A673 (cell line): ENCODE measurements at regions not wholly inside any gene's neighbourhood (a gene's known extent, or its start where the extent isn't known, plus 50 kb on each side); places are given as distances from the start of the nearest gene placed in this dataset.

Experiments
- BruUV-seq: library from RNA; stranded (reverse); fragments of 400-500 nt; replicated peaks from 2 replicates; lab custom pipeline; 2021; lab: Mats Ljungman, UMichigan
- CTCF ChIA-PET: fragments of 300-600 bp; sonication (Branson Sonifier 250); formaldehyde crosslinking; loops from one replicate; lab custom pipeline; 2022; ENCODE audit warnings: antibody characterized with exemption; lab: Charles Lee
- POLR2A ChIA-PET: fragments of 300-600 bp; sonication (Branson Sonifier 250); formaldehyde crosslinking; loops from one replicate; lab custom pipeline; 2022; ENCODE audit warnings: antibody characterized with exemption; ENCODE audit not compliant: low non-redundant PET; lab: Charles Lee
- DNase-seq: peaks from one replicate; pipeline ENCODE4 v3.0.0-alpha.2; 2015; ENCODE audit warnings: low spot score
- H3K27ac ChIP-seq: fragments of 200-600 bp; sonication (generic); 2 replicates; pipeline ENCODE4 v1.5.1; 2016; ENCODE audit warnings: mixed run types, low read depth, mild to moderate bottlenecking, mixed read lengths, antibody characterized with exemption, low read length; ENCODE audit not compliant: poor library complexity, severe bottlenecking
- H3K27me3 ChIP-seq: fragments of 200-600 bp; sonication (generic); replicated peaks from 2 replicates; pipeline ENCODE4 v1.6.1; 2017; ENCODE audit warnings: mixed run types, low read depth, mild to moderate bottlenecking, mixed read lengths, antibody characterized with exemption, low read length; ENCODE audit not compliant: insufficient read depth, poor library complexity
- H3K36me3 ChIP-seq: fragments of 200-600 bp; sonication (generic); 2 replicates; pipeline ENCODE4 v1.6.1; 2016; ENCODE audit warnings: mixed run types, mild to moderate bottlenecking, mixed read lengths, antibody characterized with exemption, low read length; ENCODE audit not compliant: insufficient read depth, poor library complexity, severe bottlenecking
- H3K4me1 ChIP-seq: fragments of 200-600 bp; sonication (generic); 2 replicates; pipeline ENCODE4 v1.6.1; 2017; ENCODE audit warnings: mixed run types, mild to moderate bottlenecking, mixed read lengths, antibody characterized with exemption, low read length; ENCODE audit not compliant: insufficient read depth, poor library complexity, severe bottlenecking
- H3K4me3 ChIP-seq: fragments of 200-600 bp; sonication (generic); 2 replicates; pipeline ENCODE4 v1.5.1; 2016; ENCODE audit warnings: low read depth, mixed run types, mild to moderate bottlenecking, mixed read lengths, low read length; ENCODE audit not compliant: poor library complexity, severe bottlenecking
- H3K9me3 ChIP-seq: fragments of 200-600 bp; sonication (generic); 2 replicates; pipeline ENCODE4 v1.6.1; 2016; ENCODE audit warnings: mixed run types, low read depth, mild to moderate bottlenecking, mixed read lengths, antibody characterized with exemption, low read length; ENCODE audit not compliant: poor library complexity, severe bottlenecking
- CTCF ChIP-seq: fragments of 300-800, 200-600 bp; sonication (generic); conservative IDR thresholded peaks from 2 replicates; pipeline ENCODE4 v1.5.1; 2017; ENCODE audit warnings: low read depth, mild to moderate bottlenecking, antibody characterized with exemption, low read length, moderate library complexity, mixed read lengths
- EZH2 ChIP-seq: fragments of 200-600 bp; sonication (generic); IDR thresholded peaks from 2 replicates; pipeline ENCODE4 v1.6.1; 2017; ENCODE audit warnings: borderline replicate concordance, low read depth, mild to moderate bottlenecking, mixed read lengths, antibody characterized with exemption, low read length; ENCODE audit not compliant: poor library complexity, severe bottlenecking
- intact Hi-C: fragments of 100-400 bp; cut with micrococcal nuclease; formaldehyde crosslinking; loops from one replicate; pipeline ENCODE4 v1.10.0; 2022; ENCODE audit not compliant: unreplicated experiment

DNA sequence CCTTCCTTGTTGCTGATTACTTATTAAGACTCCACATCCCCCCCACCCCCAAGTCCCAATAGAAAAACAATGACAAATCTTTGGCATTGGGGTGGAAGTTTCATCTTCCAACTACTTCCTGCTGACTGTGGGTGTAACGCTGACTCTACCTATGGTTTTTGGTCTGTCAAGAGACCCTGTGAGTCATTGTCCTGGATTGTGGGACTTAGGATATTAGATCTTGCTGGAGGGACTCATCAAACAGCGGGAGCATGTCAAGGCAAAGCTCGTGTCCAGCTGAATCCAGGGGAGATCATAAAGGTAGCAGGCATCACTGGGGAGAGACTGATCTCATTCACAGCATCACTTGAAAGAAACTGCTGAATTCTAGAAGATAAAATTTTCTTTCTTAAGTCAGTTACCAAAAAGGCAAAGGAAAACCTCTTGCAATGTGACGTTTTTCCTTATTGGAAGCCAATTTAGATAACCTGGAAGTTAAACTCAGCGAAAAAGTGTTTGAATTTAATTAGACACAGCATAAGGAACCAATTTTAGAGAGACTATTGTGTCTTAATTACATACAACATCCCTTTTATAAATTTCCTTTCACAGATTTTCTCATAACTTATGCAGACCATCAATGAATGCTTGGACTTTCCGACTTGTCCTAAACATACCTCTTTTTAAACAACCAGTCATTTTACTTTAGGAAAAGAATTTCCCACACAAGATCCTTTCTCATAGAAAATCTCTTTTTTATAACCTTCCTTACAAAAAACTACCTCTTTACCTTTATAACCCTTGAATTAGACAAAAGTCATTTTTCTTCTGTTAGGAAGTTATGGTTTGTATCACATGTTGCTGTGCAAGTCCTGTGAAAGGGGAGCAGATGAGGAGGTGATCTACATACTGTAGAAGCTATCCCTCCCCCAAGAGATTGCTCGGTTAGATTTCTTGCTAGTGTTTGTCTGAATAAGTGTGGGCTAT, 94.6 kb upstream of the SCAF11 start:
- ChIA-PET POLR2A (no interaction called here), CTCF (no interaction called here)
- peaks cover 19% of the 10 kb centered on the region for H3K9me3 ChIP-seq
- no peak overlapping the region for H3K27ac ChIP-seq
- TF ChIP-seq CTCF: no peak
- TF ChIP-seq EZH2: no peak
- BruUV-seq: no TSS peak
- no peaks in the 10 kb centered on the region for H3K4me1 ChIP-seq
- H3K4me3 ChIP-seq: no peak overlapping the region
- DNase-seq: no peak
- no peaks in the 10 kb centered on the region for H3K36me3 ChIP-seq
- intact Hi-C loops: no loop called here
- no peaks in the 10 kb centered on the region for H3K27me3 ChIP-seq

DNA sequence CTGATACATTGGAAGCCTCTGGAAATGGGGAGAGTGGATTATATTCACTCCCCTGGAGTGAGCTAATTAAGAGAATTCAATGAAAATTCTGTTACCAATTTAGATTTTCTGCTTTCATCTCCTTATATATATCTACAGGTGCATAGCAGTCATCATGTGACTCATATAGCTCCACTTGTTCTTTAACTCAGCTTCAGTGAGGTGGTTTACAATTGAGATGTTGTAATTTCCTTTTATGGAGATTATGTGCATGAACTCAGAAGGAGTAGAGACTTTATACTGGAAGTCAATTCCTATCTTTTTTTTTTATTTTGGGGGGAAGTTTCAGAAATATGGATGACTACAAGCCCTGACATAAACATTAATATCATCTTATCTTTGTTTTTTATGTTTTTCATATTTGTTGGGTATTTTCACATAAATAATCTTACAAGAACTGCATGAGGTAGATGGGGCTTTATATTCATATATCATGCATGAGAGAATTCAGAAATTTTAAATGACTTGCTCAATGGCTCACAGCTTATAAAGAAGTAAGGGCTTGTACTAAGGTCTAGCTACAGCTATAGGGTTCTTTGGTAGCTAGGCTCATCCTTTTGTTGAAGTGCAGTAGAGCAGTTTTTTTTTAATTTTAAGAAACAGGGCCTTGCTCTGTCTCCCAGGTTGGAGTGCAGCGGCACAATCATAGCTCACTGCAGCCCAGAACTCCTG, 92.3 kb upstream of the SCAF11 start:
- H3K4me1 ChIP-seq: no peaks in the 10 kb centered on the region
- H3K27ac ChIP-seq: no peak overlapping the region
- TF ChIP-seq CTCF (no peak), EZH2 (no peak)
- H3K9me3 ChIP-seq: peaks cover 19% of the 10 kb centered on the region
- no peak overlapping the region for H3K4me3 ChIP-seq
- intact Hi-C loops: no loop called here
- BruUV-seq: no TSS peak
- no peaks in the 10 kb centered on the region for H3K36me3 ChIP-seq
- DNase-seq: no peak
- CTCF ChIA-PET: no interaction called here
- POLR2A ChIA-PET: no interaction called here
- H3K27me3 ChIP-seq: no peaks in the 10 kb centered on the region

- H3K36me3 ChIP-seq: no peaks in the 10 kb centered on the region
- no peaks in the 10 kb centered on the region for H3K9me3 ChIP-seq
- ChIA-PET POLR2A (no interaction called here), CTCF (interaction anchor here (0.6 kb wide), 1 partner anchor 1324 kb away, joined by 3 read pairs; no protein-coding TSS in a partner anchor)
- BruUV-seq: no TSS peak
- no peak overlapping the region for H3K27ac ChIP-seq
- DNase-seq: no peak
- no peaks in the 10 kb centered on the region for H3K27me3 ChIP-seq
- no peak overlapping the region for H3K4me3 ChIP-seq
- H3K4me1 ChIP-seq: no peaks in the 10 kb centered on the region
- no peak for TF ChIP-seq CTCF
- no peak for TF ChIP-seq EZH2
- intact Hi-C loops: loop anchor here (2.0 to 5.0 kb wide), 2 partner anchors 604 to 947 kb away; no protein-coding TSS in a partner anchor
Measured at GRCh38 chr12:46073321-46073720, 82.9 kb upstream of the SCAF11 start.
